ENCODE measurements at regions not wholly inside any gene's neighbourhood (a gene's known extent, or its start where the extent isn't known, plus 50 kb on each side); places are given as distances from the start of the nearest gene placed in this dataset.

- Histone ChIP-seq H3K27me3 (peaks cover 0 to 49% (median 0%) of the 10 kb centered on the region in 4 donors), H3K9me3 (peaks cover 0 to 9% (median 0%) of the 10 kb centered on the region in 4 donors)
- intact Hi-C loops (cut with DNase I): no loop called here
Observed at GRCh38 chr1:4219826-4220225, 319.8 kb upstream of the C1orf174 start.

GRCh38 chr1:4220362-4220761 is 320.3 kb upstream of the C1orf174 start:
- peaks cover 0 to 46% (median 0%) of the 10 kb centered on the region in 4 donors for H3K27me3 ChIP-seq
- 72% methylated on average over 9 of the region's 9 CpGs for WGBS

More at GRCh38 chr1:4219826-4220225, 319.8 kb upstream of the C1orf174 start:
- no peaks in the 10 kb centered on the region for H3K36me3 ChIP-seq
- no peak overlapping the region for H3K4me3 ChIP-seq
- H3K27ac ChIP-seq (replicated peaks in 1 of 4): no peak overlapping the region
- TF ChIP-seq CTCF (IDR thresholded peaks at IDR 0.05) (no peak), EP300 (IDR thresholded peaks at IDR 0.05) (no peak), POLR2AphosphoS5 (IDR thresholded peaks at IDR 0.05) (no peak), POLR2A (IDR thresholded peaks at IDR 0.05; ENCODE audit: low read depth) (no peak)
- no peaks in the 10 kb centered on the region for H3K4me1 ChIP-seq
- peak; percentile 83 for DNase-seq (ENCODE audit: extremely low spot score)
- 78% methylated on average over 5 of the region's 5 CpGs for WGBS

GRCh38 chr1:4221107-4221506 is 321.0 kb upstream of the C1orf174 start:
- H3K36me3 ChIP-seq: no peaks in the 10 kb centered on the region
- H3K9me3 ChIP-seq: peaks cover 0 to 9% (median 0%) of the 10 kb centered on the region in 4 donors
- H3K4me3 ChIP-seq: no peak overlapping the region
- no peaks in the 10 kb centered on the region for H3K4me1 ChIP-seq
- intact Hi-C loops (cut with DNase I): no loop called here
- 88% methylated on average over 4 of the region's 4 CpGs for WGBS
- no peak for TF ChIP-seq POLR2A (IDR thresholded peaks at IDR 0.05; ENCODE audit: low read depth)
- no peak for TF ChIP-seq CTCF (IDR thresholded peaks at IDR 0.05)
- TF ChIP-seq EP300 (IDR thresholded peaks at IDR 0.05): no peak
- no peak for TF ChIP-seq POLR2AphosphoS5 (IDR thresholded peaks at IDR 0.05)
- H3K27me3 ChIP-seq: peaks cover 0 to 39% (median 0%) of the 10 kb centered on the region in 4 donors
- no peak overlapping the region for H3K27ac ChIP-seq (replicated peaks in 1 of 4)
- DNase-seq (ENCODE audit: extremely low spot score): no peak

More at GRCh38 chr1:4220362-4220761, 320.3 kb upstream of the C1orf174 start:
- intact Hi-C loops (cut with DNase I): no loop called here
- DNase-seq (ENCODE audit: extremely low spot score): peak; percentile 68
- TF ChIP-seq EP300 (IDR thresholded peaks at IDR 0.05) (no peak), POLR2AphosphoS5 (IDR thresholded peaks at IDR 0.05) (no peak), POLR2A (IDR thresholded peaks at IDR 0.05; ENCODE audit: low read depth) (no peak), CTCF (IDR thresholded peaks at IDR 0.05) (no peak)
- Histone ChIP-seq H3K27ac (replicated peaks in 1 of 4) (no peak overlapping the region), H3K4me1 (no peaks in the 10 kb centered on the region), H3K36me3 (no peaks in the 10 kb centered on the region), H3K9me3 (peaks cover 0 to 9% (median 0%) of the 10 kb centered on the region in 4 donors), H3K4me3 (no peak overlapping the region)

- no peaks in the 10 kb centered on the region for H3K4me1 ChIP-seq
- WGBS: 73% methylated on average over 18 of the region's 18 CpGs
- intact Hi-C loops (cut with DNase I): no loop called here
- peak; percentile 87 for DNase-seq (ENCODE audit: extremely low spot score)
- no peaks in the 10 kb centered on the region for H3K36me3 ChIP-seq
- no peak overlapping the region for H3K4me3 ChIP-seq
- H3K9me3 ChIP-seq: no peaks in the 10 kb centered on the region
- H3K27ac ChIP-seq (replicated peaks in 1 of 4): no peak overlapping the region
- H3K27me3 ChIP-seq: peaks cover 0 to 28% (median 0%) of the 10 kb centered on the region in 4 donors
- TF ChIP-seq POLR2A (IDR thresholded peaks at IDR 0.05; ENCODE audit: low read depth): no peak
Observed at GRCh38 chr1:4224684-4225467, 324.8 kb upstream of the C1orf174 start.

- DNase-seq (ENCODE audit: extremely low spot score): peak; percentile 78
- H3K4me3 ChIP-seq: no peak overlapping the region
- 73% methylated on average over 15 of the region's 15 CpGs for WGBS
Observed at GRCh38 chr1:4227986-4228385, 327.9 kb upstream of the C1orf174 start.

More at GRCh38 chr1:4227986-4228385, 327.9 kb upstream of the C1orf174 start:
- Histone ChIP-seq H3K27me3 (peaks cover 0 to 26% (median 0%) of the 10 kb centered on the region in 4 donors), H3K27ac (replicated peaks in 1 of 4) (no peak overlapping the region), H3K4me1 (no peaks in the 10 kb centered on the region), H3K36me3 (no peaks in the 10 kb centered on the region), H3K9me3 (no peaks in the 10 kb centered on the region)
- intact Hi-C loops (cut with DNase I): no loop called here
- TF ChIP-seq POLR2A (IDR thresholded peaks at IDR 0.05; ENCODE audit: low read depth) (no peak), CTCF (IDR thresholded peaks at IDR 0.05) (no peak), EP300 (IDR thresholded peaks at IDR 0.05) (no peak), POLR2AphosphoS5 (IDR thresholded peaks at IDR 0.05) (no peak)
